ENCODE measurements at regions not wholly inside any gene's neighbourhood (a gene's known extent, or its start where the extent isn't known, plus 50 kb on each side); places are given as distances from the start of the nearest gene placed in this dataset.

- H3K18ac ChIP-seq (ENCODE audit: extremely low read depth, low read length): no peak overlapping the region
- no peaks in the 10 kb centered on the region for H3K79me2 ChIP-seq (ENCODE audit: control insufficient read depth in 1 of 2, insufficient read depth in 2 of 2, low read length in 2 of 2)
- POLR2A ChIA-PET (ENCODE audit: partially characterized antibody): no interaction called here
- 53% methylated on average over 4 of the region's 4 CpGs; no CpG with 5 or more reads in 1 of the 2 experiments for WGBS, 2 experiments (ENCODE audit: extremely low coverage in 1 of 2, insufficient coverage in 1 of 2, insufficient read length in 1 of 2, insufficient replicate concordance in 2 of 2, low coverage in 1 of 2, low lambda C conversion rate in 2 of 2, missing lambda C conversion rate in 1 of 2)
- H3K14ac ChIP-seq (ENCODE audit: insufficient read length): no peak overlapping the region
- H2BK15ac ChIP-seq (ENCODE audit: low read length): no peak overlapping the region
- no peak overlapping the region for H2BK120ac ChIP-seq (replicated peaks; ENCODE audit: low read depth, low read length)
- no peak overlapping the region for H4K8ac ChIP-seq (ENCODE audit: extremely low read depth, insufficient read depth, low read length)
- no peaks in the 10 kb centered on the region for H4K20me1 ChIP-seq (replicated peaks in 1 of 2; ENCODE audit: control insufficient read depth in 1 of 2, insufficient read depth in 2 of 2, low read length in 2 of 2)
- H3K27ac ChIP-seq (ENCODE audit: low read depth, low read length): no peak overlapping the region; the same call in 1 of the 2 replicates
- no peak overlapping the region for H3K56ac ChIP-seq (replicated peaks; ENCODE audit: insufficient read length, low read depth, low read length)
- H2AK5ac ChIP-seq (ENCODE audit: low read depth, low read length): no peak overlapping the region
- H3K4me1 ChIP-seq (replicated peaks in 1 of 4; ENCODE audit: control insufficient read depth in 3 of 4, insufficient read depth in 4 of 4, low read length in 3 of 4): peaks cover 0 to 4% (median 1%) of the 10 kb centered on the region in 4 experiments; a peak in 3 of 7 replicates
- H3K23ac ChIP-seq (ENCODE audit: insufficient read length): no peak overlapping the region
- no peaks in the 10 kb centered on the region for H3K36me3 ChIP-seq (ENCODE audit: control insufficient read depth in 2 of 4, insufficient read depth in 4 of 4, low read length in 3 of 4)
- no peak overlapping the region for H2BK5ac ChIP-seq (ENCODE audit: low read depth, low read length)
- TF ChIP-seq MAFK (IDR thresholded peaks at IDR 0.05; ENCODE audit: low read depth, low read length) (no peak), KDM5A (IDR thresholded peaks at IDR 0.05; ENCODE audit: low read length) (no peak), CHD2 (IDR thresholded peaks at IDR 0.05; ENCODE audit: low read length) (no peak), BRCA1 (IDR thresholded peaks at IDR 0.05; ENCODE audit: low read depth, low read length) (no peak)
- no peak overlapping the region for H2BK20ac ChIP-seq (ENCODE audit: low read length)
- FAIRE-seq (no peak), DNase-seq (ENCODE audit: low read depth in 1 of 2, low spot score in 2 of 2) (no peak)
- H3K79me1 ChIP-seq (ENCODE audit: low read depth, low read length): no peaks in the 10 kb centered on the region
- CTCF ChIA-PET (ENCODE audit: partially characterized antibody): interaction anchor here (0.6 to 2.5 kb wide), 14 partner anchors 9 to 1184 kb away, joined by 3 to 9 read pairs (median 4); no protein-coding TSS in a partner anchor
- no peak overlapping the region for H3K4ac ChIP-seq (replicated peaks; ENCODE audit: insufficient read length, low read depth, low read length)
- H4K91ac ChIP-seq (replicated peaks; ENCODE audit: insufficient read length, low read length): no peak overlapping the region
- H3K4me2 ChIP-seq (ENCODE audit: insufficient read depth in 1 of 2, low read depth in 2 of 2, low read length in 2 of 2): no peak overlapping the region; a peak in 1 of 4 replicates
- H2BK12ac ChIP-seq (ENCODE audit: low read depth, low read length): no peak overlapping the region
- H3K4me3 ChIP-seq (ENCODE audit: extremely low read depth in 1 of 4, insufficient read depth in 2 of 4, low read depth in 3 of 4, low read length in 4 of 4): no peak overlapping the region
- 0 out of 2 replicates have a peak overlapping the region, but pooled peaks have one; percentile 17 for H2AFZ ChIP-seq (ENCODE audit: low read length)
- no peak overlapping the region for H3K9ac ChIP-seq (replicated peaks in 1 of 4; ENCODE audit: extremely low read depth in 1 of 4, low read depth in 3 of 4, low read length in 3 of 4)
- no peak overlapping the region for H4K5ac ChIP-seq (ENCODE audit: insufficient read length, low read depth, low read length)
- no peaks in the 10 kb centered on the region for H3K27me3 ChIP-seq (replicated peaks in 1 of 4; ENCODE audit: control insufficient read depth in 3 of 4, extremely low read depth in 1 of 4, insufficient read depth in 3 of 4, low read length in 3 of 4)
- H3K23me2 ChIP-seq (ENCODE audit: low read depth, low read length): no peaks in the 10 kb centered on the region
- H3K9me3 ChIP-seq (ENCODE audit: insufficient read depth in 2 of 2, low read depth in 1 of 2, low read length in 1 of 2): peaks cover 0 to 2% of the 10 kb centered on the region in 2 experiments; a peak in 1 of 4 replicates
Observed at GRCh38 chr13:22758245-22758644, 422.5 kb upstream of the SGCG start.
